Parathyroid adenoma (tissue), 2 donors: ENCODE measurements at regions not wholly inside any gene's neighbourhood (a gene's known extent, or its start where the extent isn't known, plus 50 kb on each side); places are given as distances from the start of the nearest gene placed in this dataset.

Experiments
- H2AFZ ChIP-seq: fragments of 300-600 bp; sonication (generic); one replicate; pipeline ENCODE4 v1.7.0; 2017; ENCODE audit warnings: antibody characterized with exemption, mild to moderate bottlenecking
- H3K27ac ChIP-seq: fragments of 300-600 bp; sonication (generic); one replicate; pipeline ENCODE4 v1.7.0; 2017
- H3K27me3 ChIP-seq: fragments of 300-600 bp; sonication (generic); one replicate; pipeline ENCODE4 v1.7.0; 2017; ENCODE audit warnings: low read length; ENCODE audit not compliant: control insufficient read depth, insufficient read depth
- H3K36me3 ChIP-seq: fragments of 300-600 bp; sonication (generic); one replicate; pipeline ENCODE4 v1.7.0; 2017; ENCODE audit warnings: low read length; ENCODE audit not compliant: control insufficient read depth, insufficient read depth
- H3K4me1 ChIP-seq: fragments of 300-600 bp; sonication (generic); one replicate; pipeline ENCODE4 v1.7.0; 2017; ENCODE audit warnings: control low read depth
- H3K4me2 ChIP-seq: fragments of 300-600 bp; sonication (generic); one replicate; pipeline ENCODE4 v1.7.0; 2017; ENCODE audit warnings: low read length
- H3K4me3 ChIP-seq: fragments of 300-600 bp; sonication (generic); one replicate; pipeline ENCODE4 v1.7.0; 2017; ENCODE audit warnings: low read depth, low read length
- H3K79me2 ChIP-seq: fragments of 300-600 bp; sonication (generic); one replicate; pipeline ENCODE4 v1.7.0; 2017; ENCODE audit warnings: control low read depth
- H3K9ac ChIP-seq: fragments of 300-600 bp; sonication (generic); one replicate; pipeline ENCODE4 v1.7.0; 2017; ENCODE audit warnings: mild to moderate bottlenecking
- H3K9me3 ChIP-seq: fragments of 300-600 bp; sonication (generic); one replicate; pipeline ENCODE4 v1.7.0; 2017; ENCODE audit warnings: low read length; ENCODE audit not compliant: control insufficient read depth
- TF ChIP-seq, protein P1 (sequence below): fragments of 300-600 bp; sonication (generic); IDR thresholded peaks from one replicate; pipeline ENCODE4 v1.7.0; 2017; ENCODE audit warnings: antibody characterized with exemption, mild to moderate bottlenecking
- donor health status: primary hyperparathyroidism.

DNA sequence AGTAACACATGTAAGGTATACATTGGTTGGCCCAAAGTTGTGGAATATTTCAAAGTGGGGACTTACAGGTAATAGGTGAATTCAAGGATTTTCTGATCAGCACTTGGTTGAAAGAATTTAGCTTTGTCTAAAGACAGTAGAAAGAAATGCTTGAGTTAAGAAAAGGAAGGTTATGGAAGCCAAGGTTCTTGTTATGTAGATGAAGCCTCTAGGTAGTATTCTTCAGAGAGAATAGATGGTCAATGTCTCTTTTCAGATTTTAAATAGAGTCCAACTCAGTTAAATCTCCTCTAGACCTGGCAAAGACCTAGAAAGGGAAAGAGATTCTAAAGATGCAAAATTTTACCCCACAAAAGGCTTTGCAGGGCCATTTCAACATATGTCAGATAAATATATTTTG, 157.4 kb downstream of the ANKRD30B start:
- Histone ChIP-seq H3K27me3 (no peaks in the 10 kb centered on the region), H2AFZ (no peak overlapping the region), H3K4me2 (no peak overlapping the region), H3K27ac (no peak overlapping the region), H3K4me1 (no peaks in the 10 kb centered on the region), H3K79me2 (no peaks in the 10 kb centered on the region), H3K9me3 (no peaks in the 10 kb centered on the region), H3K9ac (no peak overlapping the region), H3K36me3 (no peaks in the 10 kb centered on the region), H3K4me3 (no peak overlapping the region)
- TF ChIP-seq, protein P1, sequence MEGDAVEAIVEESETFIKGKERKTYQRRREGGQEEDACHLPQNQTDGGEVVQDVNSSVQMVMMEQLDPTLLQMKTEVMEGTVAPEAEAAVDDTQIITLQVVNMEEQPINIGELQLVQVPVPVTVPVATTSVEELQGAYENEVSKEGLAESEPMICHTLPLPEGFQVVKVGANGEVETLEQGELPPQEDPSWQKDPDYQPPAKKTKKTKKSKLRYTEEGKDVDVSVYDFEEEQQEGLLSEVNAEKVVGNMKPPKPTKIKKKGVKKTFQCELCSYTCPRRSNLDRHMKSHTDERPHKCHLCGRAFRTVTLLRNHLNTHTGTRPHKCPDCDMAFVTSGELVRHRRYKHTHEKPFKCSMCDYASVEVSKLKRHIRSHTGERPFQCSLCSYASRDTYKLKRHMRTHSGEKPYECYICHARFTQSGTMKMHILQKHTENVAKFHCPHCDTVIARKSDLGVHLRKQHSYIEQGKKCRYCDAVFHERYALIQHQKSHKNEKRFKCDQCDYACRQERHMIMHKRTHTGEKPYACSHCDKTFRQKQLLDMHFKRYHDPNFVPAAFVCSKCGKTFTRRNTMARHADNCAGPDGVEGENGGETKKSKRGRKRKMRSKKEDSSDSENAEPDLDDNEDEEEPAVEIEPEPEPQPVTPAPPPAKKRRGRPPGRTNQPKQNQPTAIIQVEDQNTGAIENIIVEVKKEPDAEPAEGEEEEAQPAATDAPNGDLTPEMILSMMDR: no peak

DNA sequence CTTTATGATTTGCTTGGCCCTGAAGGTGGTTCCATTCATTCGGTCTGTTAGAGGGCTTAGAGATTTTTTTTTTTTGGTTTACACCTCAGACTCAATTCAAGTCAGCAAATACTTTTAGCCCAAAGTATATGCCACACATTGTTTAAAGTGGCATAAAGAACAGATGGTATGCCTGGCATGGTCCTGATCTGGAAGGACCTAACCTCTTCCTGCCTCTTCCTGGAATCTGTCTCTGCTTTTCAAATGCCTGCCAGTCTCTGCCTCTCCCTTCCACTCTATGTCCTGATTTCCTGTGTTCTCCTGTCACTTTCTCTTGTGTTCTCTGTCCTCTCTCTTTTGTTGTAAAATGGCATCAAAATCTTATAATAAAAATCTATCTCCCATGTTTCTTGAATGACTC, 158.0 kb downstream of the ANKRD30B start:
- TF ChIP-seq, protein P1: no peak
- H3K4me1 ChIP-seq: no peaks in the 10 kb centered on the region
- no peak overlapping the region for H3K27ac ChIP-seq
- H3K4me3 ChIP-seq: no peak overlapping the region
- H2AFZ ChIP-seq: no peak overlapping the region
- no peaks in the 10 kb centered on the region for H3K79me2 ChIP-seq
- H3K4me2 ChIP-seq: no peak overlapping the region
- no peaks in the 10 kb centered on the region for H3K9me3 ChIP-seq
- H3K27me3 ChIP-seq: no peaks in the 10 kb centered on the region
- no peak overlapping the region for H3K9ac ChIP-seq
- no peaks in the 10 kb centered on the region for H3K36me3 ChIP-seq

DNA sequence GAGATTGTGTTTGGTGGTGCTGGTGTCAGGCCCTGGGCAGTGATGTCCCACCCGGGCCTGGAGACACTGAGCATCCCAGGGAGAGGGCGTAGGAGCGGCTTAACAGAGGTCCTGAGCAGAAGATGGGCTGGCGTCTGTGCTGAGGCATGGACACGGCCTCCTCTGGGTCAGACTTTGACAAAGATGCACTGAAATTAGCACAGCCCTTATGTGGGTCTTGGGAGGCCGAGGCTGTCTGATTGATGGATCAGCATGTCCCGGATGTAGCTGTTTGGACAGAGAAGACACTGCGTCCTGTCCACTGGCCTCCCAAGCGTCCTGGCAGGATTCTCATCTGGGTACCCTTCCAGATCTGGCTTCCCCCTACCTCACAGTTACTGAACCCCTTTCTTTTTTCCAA, 159.4 kb downstream of the ANKRD30B start:
- Histone ChIP-seq H3K4me1 (no peaks in the 10 kb centered on the region), H3K4me3 (no peak overlapping the region), H3K27ac (no peak overlapping the region), H3K9ac (no peak overlapping the region), H2AFZ (no peak overlapping the region), H3K79me2 (no peaks in the 10 kb centered on the region), H3K36me3 (no peaks in the 10 kb centered on the region), H3K9me3 (no peaks in the 10 kb centered on the region), H3K4me2 (no peak overlapping the region), H3K27me3 (no peaks in the 10 kb centered on the region)
- TF ChIP-seq, protein P1: no peak

DNA sequence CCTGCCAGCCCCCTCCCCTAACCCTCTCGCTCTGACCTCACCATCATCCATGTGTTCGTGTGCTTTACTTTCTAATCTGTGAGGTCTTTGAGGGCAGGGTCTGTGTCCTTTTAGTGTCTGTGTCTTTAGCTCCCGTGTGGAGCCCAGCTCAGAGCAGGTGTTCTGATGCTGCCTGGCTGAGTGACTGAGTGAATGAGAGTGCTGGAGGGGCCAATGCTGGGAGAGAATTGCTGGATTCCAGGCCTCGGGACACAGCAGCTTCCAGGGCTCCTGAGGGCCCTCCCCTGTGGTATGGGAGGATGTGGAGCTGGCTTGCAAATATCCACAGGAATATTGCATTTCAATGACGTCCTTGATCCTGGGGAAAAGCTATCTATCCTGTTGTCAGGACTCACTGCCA, 160.6 kb downstream of the ANKRD30B start:
- Histone ChIP-seq H3K36me3 (no peaks in the 10 kb centered on the region), H3K9ac (no peak overlapping the region), H3K27ac (no peak overlapping the region), H3K27me3 (no peaks in the 10 kb centered on the region), H3K79me2 (no peaks in the 10 kb centered on the region), H3K4me1 (no peaks in the 10 kb centered on the region), H3K4me2 (no peak overlapping the region), H3K9me3 (no peaks in the 10 kb centered on the region), H2AFZ (no peak overlapping the region), H3K4me3 (no peak overlapping the region)
- TF ChIP-seq, protein P1: no peak

DNA sequence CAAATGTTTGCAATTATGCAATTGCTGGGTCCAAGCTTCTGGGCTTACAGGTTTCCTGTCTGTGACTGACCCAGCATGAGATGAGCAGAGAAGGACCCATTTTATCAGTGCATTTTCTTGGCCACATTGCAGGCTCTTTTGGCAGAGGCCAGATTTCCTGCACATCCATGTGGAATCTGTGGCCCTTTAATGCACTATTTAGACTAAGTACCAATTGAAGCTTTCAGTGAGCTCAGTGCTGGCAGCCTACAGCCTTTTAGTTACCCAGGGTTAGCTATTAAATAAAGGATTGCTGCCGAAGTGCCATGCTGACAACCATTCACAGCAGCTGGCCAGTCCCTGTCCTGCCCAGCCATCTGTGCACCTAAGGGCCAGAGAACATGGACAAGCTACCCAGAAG, 165.0 kb downstream of the ANKRD30B start:
- Histone ChIP-seq H3K4me3 (no peak overlapping the region), H3K4me1 (no peaks in the 10 kb centered on the region), H3K9ac (no peak overlapping the region), H3K36me3 (no peaks in the 10 kb centered on the region), H3K4me2 (no peak overlapping the region), H3K27me3 (no peaks in the 10 kb centered on the region), H2AFZ (no peak overlapping the region), H3K27ac (no peak overlapping the region), H3K9me3 (no peaks in the 10 kb centered on the region), H3K79me2 (no peaks in the 10 kb centered on the region)
- TF ChIP-seq, protein P1: no peak
